Mucosa of descending colon (tissue), 3 donors: ENCODE measurements at regions not wholly inside any gene's neighbourhood (a gene's known extent, or its start where the extent isn't known, plus 50 kb on each side); places are given as distances from the start of the nearest gene placed in this dataset.

Experiments used
- ATAC-seq: fragments of 200-7000 bp; cut with Tn5 transposase; one replicate; pipeline ENCODE4 v1.9.1; 2020; ENCODE audit warnings: mild to moderate bottlenecking, moderate library complexity
- DNase-seq, 3 donors: peaks; one replicate each; pipeline ENCODE4 v3.0.0-alpha.2; 2020
- H3K36me3 ChIP-seq: fragments of 200-600 bp; one replicate; pipeline ENCODE4 v1.8.0; 2021; ENCODE audit warnings: low read depth, mild to moderate bottlenecking
- H3K4me1 ChIP-seq: fragments of 200-600 bp; one replicate; pipeline ENCODE4 v1.8.0; 2021; ENCODE audit warnings: low read depth, mild to moderate bottlenecking
- H3K4me3 ChIP-seq: fragments of 200-600 bp; one replicate; pipeline ENCODE4 v1.8.0; 2021; ENCODE audit warnings: mild to moderate bottlenecking
- H3K9me3 ChIP-seq: fragments of 200-600 bp; one replicate; pipeline ENCODE4 v1.8.0; 2021; ENCODE audit warnings: mild to moderate bottlenecking
- intact Hi-C, 2 donors: fragments of 100-400 bp; cut with DNase I in 1 of 2; cut with micrococcal nuclease in 1 of 2; formaldehyde crosslinking; loops; one replicate each; pipeline versions ENCODE4 v1.11.0 to v1.11.1; 2022; cut with DNase I, micrococcal nuclease
- TF ChIP-seq, protein P1 (sequence below): fragments of 200-600 bp; IDR thresholded peaks from one replicate; pipeline ENCODE4 v1.8.0; 2022; ENCODE audit warnings: antibody characterized with exemption, mild to moderate bottlenecking
- donor health status: DM: no; HTN: no; CAD: no; lungs with moderate emphysema.
- donor health status: DM: no; HTN: no; CAD: no.
- donor health status: DM: no; HTN: yes; CAD: no.

GRCh38 chr1:198019126-198019525 lies 102.0 kb downstream of the LHX9 start:
- intact Hi-C loops: no loop called here

GRCh38 chr1:198024336-198024735 lies 107.2 kb downstream of the LHX9 start:
- ATAC-seq: no peak

More at GRCh38 chr1:198019126-198019525, 102.0 kb downstream of the LHX9 start:
- no peaks in the 10 kb centered on the region for H3K4me1 ChIP-seq
- ATAC-seq (no peak), DNase-seq (no peak)
- no peak overlapping the region for H3K4me3 ChIP-seq
- no peaks in the 10 kb centered on the region for H3K9me3 ChIP-seq
- TF ChIP-seq, protein P1, sequence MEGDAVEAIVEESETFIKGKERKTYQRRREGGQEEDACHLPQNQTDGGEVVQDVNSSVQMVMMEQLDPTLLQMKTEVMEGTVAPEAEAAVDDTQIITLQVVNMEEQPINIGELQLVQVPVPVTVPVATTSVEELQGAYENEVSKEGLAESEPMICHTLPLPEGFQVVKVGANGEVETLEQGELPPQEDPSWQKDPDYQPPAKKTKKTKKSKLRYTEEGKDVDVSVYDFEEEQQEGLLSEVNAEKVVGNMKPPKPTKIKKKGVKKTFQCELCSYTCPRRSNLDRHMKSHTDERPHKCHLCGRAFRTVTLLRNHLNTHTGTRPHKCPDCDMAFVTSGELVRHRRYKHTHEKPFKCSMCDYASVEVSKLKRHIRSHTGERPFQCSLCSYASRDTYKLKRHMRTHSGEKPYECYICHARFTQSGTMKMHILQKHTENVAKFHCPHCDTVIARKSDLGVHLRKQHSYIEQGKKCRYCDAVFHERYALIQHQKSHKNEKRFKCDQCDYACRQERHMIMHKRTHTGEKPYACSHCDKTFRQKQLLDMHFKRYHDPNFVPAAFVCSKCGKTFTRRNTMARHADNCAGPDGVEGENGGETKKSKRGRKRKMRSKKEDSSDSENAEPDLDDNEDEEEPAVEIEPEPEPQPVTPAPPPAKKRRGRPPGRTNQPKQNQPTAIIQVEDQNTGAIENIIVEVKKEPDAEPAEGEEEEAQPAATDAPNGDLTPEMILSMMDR: no peak
- H3K36me3 ChIP-seq: no peaks in the 10 kb centered on the region

DNA sequence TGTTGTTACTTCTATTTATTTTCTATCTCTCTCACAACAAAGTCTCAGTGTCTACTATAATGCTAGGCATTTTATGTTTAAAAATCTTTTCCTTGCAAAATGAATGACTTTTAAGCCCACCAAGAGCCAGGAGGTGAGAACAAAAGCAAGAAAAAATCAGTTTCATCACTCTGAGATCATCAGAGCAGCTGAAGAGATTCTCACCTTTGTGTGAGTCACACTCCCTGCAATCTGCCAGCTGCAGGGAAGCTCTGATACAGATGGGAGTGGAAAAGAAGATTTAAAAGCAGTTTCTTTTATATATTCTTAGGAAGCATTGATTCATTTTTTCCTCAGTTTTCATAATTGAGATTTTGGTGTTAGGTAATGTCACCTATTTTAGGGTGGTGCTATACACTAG lies 107.6 kb downstream of the LHX9 start:
- no peaks in the 10 kb centered on the region for H3K9me3 ChIP-seq
- H3K4me1 ChIP-seq: no peaks in the 10 kb centered on the region
- intact Hi-C loops: no loop called here
- H3K36me3 ChIP-seq: no peaks in the 10 kb centered on the region
- ATAC-seq: no peak
- no peak for DNase-seq
- TF ChIP-seq, protein P1: no peak
- no peak overlapping the region for H3K4me3 ChIP-seq

More at GRCh38 chr1:198024336-198024735, 107.2 kb downstream of the LHX9 start:
- TF ChIP-seq, protein P1: no peak
- no peaks in the 10 kb centered on the region for H3K36me3 ChIP-seq
- no peak overlapping the region for H3K4me3 ChIP-seq
- H3K4me1 ChIP-seq: no peaks in the 10 kb centered on the region
- H3K9me3 ChIP-seq: no peaks in the 10 kb centered on the region
- DNase-seq: no peak
- intact Hi-C loops: no loop called here

- DNase-seq (no peak), ATAC-seq (no peak)
- TF ChIP-seq, protein P1: no peak
- H3K36me3 ChIP-seq: no peaks in the 10 kb centered on the region
- intact Hi-C loops: no loop called here
- no peaks in the 10 kb centered on the region for H3K4me1 ChIP-seq
- no peaks in the 10 kb centered on the region for H3K9me3 ChIP-seq
- no peak overlapping the region for H3K4me3 ChIP-seq
Observed at GRCh38 chr1:198030682-198031081, 113.5 kb downstream of the LHX9 start.

GRCh38 chr1:198031086-198031485 lies 113.9 kb downstream of the LHX9 start:
- intact Hi-C loops: no loop called here
- no peak overlapping the region for H3K4me3 ChIP-seq
- no peaks in the 10 kb centered on the region for H3K9me3 ChIP-seq
- no peaks in the 10 kb centered on the region for H3K4me1 ChIP-seq
- TF ChIP-seq, protein P1: no peak
- ATAC-seq (no peak), DNase-seq (no peak)
- H3K36me3 ChIP-seq: no peaks in the 10 kb centered on the region

- Histone ChIP-seq H3K36me3 (no peaks in the 10 kb centered on the region), H3K9me3 (no peaks in the 10 kb centered on the region), H3K4me1 (no peaks in the 10 kb centered on the region), H3K4me3 (no peak overlapping the region)
- no peak for ATAC-seq
- intact Hi-C loops: no loop called here
- no peak for DNase-seq
- TF ChIP-seq, protein P1: no peak
Observed at GRCh38 chr1:198032668-198033067, 115.5 kb downstream of the LHX9 start.
